ENCODE measurements at regions not wholly inside any gene's neighbourhood (a gene's known extent, or its start where the extent isn't known, plus 50 kb on each side); places are given as distances from the start of the nearest gene placed in this dataset.
A peak's percentile ranks its signal among the peaks of the same experiment; 100 is the strongest.

DNA sequence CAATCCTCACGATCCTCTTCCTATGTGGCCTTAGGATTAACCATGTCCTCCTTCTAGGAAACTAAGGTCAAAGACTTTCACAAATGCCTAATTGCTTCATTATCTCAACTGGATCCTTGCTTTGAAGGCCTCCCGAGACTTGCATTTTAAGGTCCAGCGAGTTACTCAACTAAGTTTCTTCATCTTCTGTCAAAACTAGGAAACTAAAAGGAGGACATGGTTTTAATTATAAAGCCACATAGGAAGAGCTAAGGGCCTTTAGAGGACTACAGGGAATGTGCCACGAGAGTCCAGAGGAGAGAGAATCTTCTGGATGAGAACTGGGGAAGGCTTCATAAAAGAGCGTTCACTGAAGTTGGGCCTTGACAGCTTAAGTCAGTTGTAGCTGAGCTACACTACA, 87.8 kb upstream of the LPP start:
- no peak for DNase-seq (ENCODE audit: low read depth)

DNA sequence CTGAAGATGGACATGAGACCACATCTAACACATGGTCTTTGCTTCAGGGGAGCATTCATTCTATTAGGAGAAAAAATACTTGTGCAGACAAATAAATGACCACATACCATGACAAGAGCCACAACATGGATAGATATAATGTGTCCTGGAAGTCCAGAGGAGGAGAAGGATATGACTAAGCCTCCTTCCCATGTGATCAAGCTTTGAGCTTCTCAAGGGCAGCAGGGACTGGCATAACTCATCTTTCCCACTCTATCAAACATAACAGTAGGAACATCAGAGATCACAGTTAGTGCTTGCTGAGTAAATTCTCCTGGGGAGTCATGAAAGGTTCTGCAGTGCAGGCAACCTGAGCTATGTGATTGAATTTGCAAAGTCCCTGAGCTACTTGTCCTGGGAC, 86.0 kb upstream of the LPP start:
- DNase-seq (ENCODE audit: low read depth): peak; percentile 73

DNA sequence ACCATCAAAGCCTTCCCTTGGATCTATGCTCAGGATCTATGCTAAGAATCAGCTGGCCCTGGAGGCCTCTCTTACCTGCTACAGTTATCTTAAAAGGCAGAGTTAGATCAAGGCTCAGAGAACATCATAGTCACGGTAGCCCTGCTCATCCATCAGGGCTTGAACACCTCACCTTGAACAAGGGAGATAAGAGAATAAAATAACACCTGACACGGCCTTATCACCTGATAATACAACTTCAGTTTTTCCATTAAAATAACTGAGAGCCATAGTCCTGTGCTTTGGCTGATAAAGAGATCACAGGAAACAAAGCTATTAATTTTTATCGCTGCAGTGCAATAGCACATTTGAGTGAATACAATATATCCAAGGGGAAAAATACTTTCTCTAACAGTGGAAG, 85.6 kb upstream of the LPP start:
- DNase-seq (ENCODE audit: low read depth): no peak

GRCh38 chr3:188071636-188072035, 82.3 kb upstream of the LPP start:
- DNase-seq (ENCODE audit: low read depth): no peak

GRCh38 chr3:188076176-188076575, 77.8 kb upstream of the LPP start:
- no peak for DNase-seq (ENCODE audit: low read depth)

GRCh38 chr3:188077160-188077799, 76.7 kb upstream of the LPP start:
- no peak for DNase-seq (ENCODE audit: low read depth)

GRCh38 chr3:188080091-188080490, 73.9 kb upstream of the LPP start:
- no peak for DNase-seq (ENCODE audit: low read depth)

DNA sequence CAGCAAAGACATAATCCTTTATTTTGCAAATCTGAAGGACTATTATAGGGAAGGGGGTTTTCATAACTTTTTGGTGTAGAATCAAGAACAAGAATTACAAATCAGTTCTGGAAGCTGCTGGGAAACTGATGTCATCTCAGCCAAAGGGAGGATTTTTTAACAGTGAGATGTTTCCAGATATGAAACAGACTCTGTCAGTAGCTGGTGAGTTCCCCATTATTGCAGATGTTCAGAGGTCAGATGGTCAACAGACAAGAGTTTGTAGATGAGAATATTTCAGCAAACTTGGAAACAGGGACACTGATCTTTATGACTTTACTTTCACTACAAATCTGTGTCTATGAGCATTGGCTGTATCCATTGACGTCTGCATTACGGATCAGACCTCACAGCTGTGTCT, 71.9 kb upstream of the LPP start:
- DNase-seq (ENCODE audit: low read depth): peak; percentile 78

DNA sequence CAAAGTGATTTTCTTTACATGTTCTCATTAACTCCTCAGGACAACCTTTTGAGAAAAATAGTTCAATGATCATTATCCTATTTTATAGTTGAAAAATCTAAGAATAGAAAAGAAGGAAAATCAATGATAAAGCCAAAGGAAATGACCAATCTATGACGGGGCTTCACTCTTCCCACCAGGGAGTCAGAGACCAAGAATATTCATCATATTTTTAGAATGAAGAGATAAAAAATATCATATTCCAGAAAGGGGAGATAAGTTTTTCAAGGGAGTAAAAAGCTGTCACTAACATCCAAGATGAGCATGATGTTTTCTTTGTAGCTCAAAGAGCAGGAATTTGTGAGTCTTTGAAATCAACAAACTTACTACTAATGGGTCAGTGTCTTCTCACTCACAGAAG, 71.5 kb upstream of the LPP start:
- DNase-seq (ENCODE audit: low read depth): no peak

GRCh38 chr3:188083011-188083410, 70.9 kb upstream of the LPP start:
- no peak for DNase-seq (ENCODE audit: low read depth)

DNA sequence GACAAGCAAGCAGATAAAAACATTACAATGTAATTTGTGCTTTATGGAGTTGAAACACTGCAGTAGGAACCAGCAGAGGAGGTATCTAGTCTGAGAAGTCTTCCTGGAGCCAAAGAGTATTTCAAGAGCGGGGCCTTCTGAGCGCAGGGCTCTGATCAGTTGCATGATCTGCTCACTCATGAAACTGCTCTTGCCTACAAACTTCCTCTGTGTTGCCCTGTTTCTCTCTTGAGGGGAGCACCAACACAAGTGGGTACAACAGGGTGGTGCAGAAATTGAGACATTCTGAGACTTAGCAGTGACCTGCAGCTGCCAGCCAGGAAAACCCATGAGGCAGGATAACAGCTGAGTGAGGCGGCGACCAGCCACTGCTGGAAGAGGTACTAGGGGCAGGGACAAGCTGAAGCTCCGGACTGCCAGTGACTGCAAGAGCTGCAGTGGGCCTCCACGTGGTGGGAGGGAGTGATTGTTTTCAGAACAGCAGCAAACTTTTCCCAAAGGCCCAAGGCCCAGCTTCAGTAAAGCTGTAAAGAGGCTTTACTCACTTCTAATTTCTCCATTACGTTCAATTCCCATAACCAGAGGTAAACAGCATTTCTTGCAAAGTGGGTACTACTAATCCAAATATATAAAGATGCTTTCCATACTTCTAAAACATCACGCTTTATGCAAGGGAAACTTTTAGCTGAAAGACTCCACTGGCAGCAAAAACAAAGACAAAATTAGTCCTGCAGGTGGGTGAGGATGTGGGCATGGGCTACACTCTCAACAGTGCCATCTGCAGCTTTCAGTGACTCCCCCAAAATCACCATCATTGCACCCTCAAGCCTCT, 69.0 kb upstream of the LPP start:
- no peak for DNase-seq (ENCODE audit: low read depth)

DNA sequence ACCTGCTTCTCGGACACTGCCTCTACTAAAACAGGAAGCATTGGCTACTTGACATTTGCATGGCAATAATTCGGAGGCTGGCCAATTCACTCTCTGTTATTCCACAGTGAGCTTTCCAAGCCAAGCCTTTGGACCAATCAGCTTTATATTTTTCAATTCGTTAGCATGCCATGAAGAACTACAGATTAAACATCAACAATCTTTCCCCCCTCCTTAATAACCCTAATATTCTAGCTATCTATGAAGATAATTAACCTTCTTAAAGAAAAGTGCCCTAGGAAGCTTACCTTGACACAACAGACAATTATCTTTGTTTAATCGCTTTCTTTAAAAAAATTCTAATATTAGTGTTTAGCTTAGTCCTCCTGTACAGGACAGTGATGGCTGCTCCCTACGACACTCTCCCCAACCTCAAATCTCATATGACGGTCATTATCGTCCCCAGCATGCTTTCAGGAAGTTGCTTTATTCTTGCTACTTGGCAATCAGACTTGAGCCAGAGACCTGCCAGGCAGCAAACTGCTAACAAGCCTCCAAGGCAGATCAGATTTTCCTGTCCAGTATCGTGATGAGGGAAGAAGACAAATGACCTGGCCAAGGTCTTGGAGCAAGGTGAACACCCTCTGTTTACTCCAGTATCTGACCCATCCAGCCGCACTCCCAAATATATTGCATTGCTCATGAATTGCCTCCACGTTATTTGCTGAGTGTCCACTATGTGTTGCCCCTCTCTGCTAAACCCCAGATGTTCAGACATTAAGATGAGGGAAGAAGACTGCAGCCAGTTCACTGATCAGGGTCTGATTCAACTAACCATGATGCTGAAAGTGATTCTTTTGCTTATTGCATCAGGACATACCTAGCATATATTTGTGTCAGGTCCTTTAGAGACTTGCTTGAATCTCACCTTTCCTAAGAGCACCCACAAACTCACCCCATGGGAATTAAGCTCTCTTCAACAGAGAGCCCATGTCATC, 68.1 kb upstream of the LPP start:
- DNase-seq (ENCODE audit: low read depth): no peak

GRCh38 chr3:188088948-188089685, 64.8 kb upstream of the LPP start:
- no peak for DNase-seq (ENCODE audit: low read depth)

- DNase-seq (ENCODE audit: low read depth): no peak
Measured at GRCh38 chr3:188090620-188091309, 63.2 kb upstream of the LPP start.

DNA sequence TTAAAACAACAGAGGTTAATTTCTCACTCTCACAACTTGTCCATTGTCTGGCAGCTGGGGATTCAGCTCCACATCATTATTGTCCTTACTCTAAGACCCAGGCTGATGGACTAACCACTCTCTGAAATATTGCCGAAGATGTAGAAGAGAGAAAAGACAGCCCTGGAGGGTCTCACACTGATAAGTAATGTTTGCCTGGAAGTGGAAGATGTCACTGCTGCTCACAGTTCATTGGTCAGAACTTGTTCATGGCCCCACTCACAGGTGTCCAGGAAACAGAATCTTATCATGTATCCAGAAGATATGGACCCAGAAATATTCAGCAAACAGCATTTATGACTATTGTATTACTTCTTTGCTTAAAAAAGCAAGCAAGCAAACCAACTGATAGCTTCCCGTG, 62.2 kb upstream of the LPP start:
- DNase-seq (ENCODE audit: low read depth): no peak

DNA sequence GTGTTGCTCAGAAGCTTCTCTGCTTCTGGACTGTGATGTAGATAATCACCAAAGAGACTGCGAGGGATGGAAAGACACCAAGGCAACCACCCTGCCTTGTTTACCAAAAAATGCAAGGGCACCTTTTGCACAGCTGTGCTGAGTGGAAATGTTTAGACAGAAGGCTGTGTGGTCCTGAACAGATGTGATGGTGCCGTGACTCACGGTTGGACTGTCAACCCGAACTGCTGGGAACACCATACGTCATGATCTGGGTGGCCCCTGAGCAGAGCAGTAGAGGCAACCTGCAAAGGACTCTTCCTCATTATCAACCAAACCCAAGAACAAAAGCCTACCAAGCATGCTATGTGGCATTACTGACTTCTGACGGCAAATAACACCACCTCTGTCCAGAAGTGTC, 61.3 kb upstream of the LPP start:
- no peak for DNase-seq (ENCODE audit: low read depth)

- DNase-seq (ENCODE audit: low read depth): no peak
Measured at GRCh38 chr3:188095431-188095830, 58.5 kb upstream of the LPP start.

DNA sequence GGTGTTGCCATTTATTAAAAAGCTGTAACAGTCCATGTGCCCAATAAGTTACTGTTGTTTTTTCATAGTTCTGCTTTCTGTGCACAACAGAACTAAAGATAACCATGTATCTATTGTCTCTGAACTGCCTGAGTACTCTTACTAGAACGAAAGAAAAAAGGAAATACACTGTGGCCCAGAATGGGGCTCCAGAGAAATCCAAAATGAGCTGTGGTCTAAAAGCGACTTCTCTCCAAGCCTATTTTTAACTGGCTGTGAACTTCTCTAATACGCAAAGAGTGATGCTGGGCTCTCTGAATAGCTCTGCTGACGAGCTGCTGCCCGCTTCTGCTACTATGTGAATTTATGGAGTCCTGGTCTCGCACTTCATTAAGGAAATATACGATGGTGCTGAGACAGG, 56.2 kb upstream of the LPP start:
- no peak for DNase-seq (ENCODE audit: low read depth)

DNA sequence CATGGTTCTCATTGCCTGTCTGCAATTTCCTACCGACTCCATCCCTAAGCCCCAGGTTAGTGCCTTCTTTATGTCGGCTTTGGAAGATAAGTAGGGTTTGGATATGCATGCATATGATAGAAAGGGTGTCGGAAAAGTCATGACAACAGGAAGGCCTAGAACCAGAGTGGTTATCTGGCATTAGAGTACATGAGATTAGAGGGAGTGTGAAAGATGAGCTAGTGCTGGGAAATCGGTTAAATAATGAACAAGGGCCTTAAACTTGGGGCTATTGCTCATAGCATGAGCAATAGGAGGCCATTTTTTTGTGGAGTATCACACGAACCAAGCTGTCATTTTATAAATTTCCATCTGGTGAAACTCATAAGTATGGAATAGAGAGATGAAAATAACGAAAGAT, 54.0 kb upstream of the LPP start:
- DNase-seq (ENCODE audit: low read depth): no peak

DNA sequence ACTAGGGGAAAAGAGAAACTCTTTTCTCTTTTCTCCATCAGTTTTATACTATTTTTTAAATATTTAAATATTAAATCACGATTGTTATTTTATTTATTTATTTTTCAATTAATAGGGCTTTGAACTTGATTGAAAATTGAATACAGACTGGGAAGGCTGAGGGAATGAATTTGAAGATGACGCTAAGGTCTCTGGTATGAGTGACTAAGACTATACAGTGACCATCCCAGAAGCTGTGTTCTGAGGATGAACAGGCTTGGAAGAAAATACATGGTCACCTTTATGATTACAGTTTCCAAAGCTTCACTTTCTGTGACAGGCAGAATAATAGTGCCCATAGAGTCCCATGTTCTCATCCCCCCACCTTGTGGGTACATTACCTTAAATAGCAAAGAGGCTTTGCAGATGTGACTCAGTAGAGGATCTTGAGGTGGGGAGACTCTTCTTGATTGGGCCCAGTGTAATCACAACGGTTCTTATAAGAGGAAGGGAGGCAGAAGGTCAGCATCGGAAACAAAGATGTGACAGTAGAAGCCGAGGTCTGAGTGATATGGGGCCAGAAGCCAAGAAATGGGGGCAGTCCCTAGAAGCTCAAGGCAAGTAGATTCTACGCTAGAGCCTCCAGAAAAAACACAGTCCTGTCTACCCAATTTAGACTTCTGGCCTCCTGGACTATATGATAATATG, 51.0 kb upstream of the LPP start:
- DNase-seq (ENCODE audit: low read depth): no peak

GRCh38 chr3:188104050-188104449, 49.9 kb upstream of the LPP start:
- peak; percentile 67 for DNase-seq (ENCODE audit: low read depth)

Data from iris pigment epithelial cell (primary cell).